ENCODE measurements at regions not wholly inside any gene's neighbourhood (a gene's known extent, or its start where the extent isn't known, plus 50 kb on each side); places are given as distances from the start of the nearest gene placed in this dataset.
"Not testable (repeated sequence)": the region's sequence is repeated elsewhere in the genome, so short reads cannot be mapped to it uniquely, and the experiment has no call there.

GRCh38 chr3:192066253-192066652, 605.3 kb downstream of the PYDC2 start:
- TF ChIP-seq POLR2A, CTCF (IDR thresholded peaks at IDR 0.05): not testable (repeated sequence)
